ENCODE measurements at regions not wholly inside any gene's neighbourhood (a gene's known extent, or its start where the extent isn't known, plus 50 kb on each side); places are given as distances from the start of the nearest gene placed in this dataset.

DNA sequence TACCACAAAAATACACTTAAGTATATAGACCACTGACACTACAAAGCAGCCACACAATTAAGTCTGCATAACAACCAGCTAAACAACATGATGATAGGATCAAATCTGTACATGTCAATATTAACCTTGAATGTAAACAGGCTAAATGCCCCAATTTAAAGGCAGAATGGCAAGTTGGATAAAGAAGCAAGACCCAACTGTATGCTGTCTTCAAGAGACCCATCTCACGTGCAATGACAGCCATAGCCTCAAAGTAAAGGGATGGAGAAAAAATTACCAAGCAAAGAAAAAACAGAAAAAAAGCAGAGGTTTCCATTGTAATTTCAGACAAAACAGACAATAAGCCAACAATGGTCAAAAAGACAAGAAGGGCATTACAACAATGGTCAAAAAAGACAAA is 77.3 kb upstream of the APC start:
- TF ChIP-seq CTCF (IDR thresholded peaks at IDR 0.05), result no peak
- no peak for TF ChIP-seq POLR2A (IDR thresholded peaks at IDR 0.05; ENCODE audit: low read depth)
- no peak for TF ChIP-seq POLR2AphosphoS5 (IDR thresholded peaks at IDR 0.05)
- TF ChIP-seq EP300 (IDR thresholded peaks at IDR 0.05), result no peak
